ENCODE measurements at regions not wholly inside any gene's neighbourhood (a gene's known extent, or its start where the extent isn't known, plus 50 kb on each side); places are given as distances from the start of the nearest gene placed in this dataset.
"Not testable (repeated sequence)": the region's sequence is repeated elsewhere in the genome, so short reads cannot be mapped to it uniquely, and the experiment has no call there.

DNA sequence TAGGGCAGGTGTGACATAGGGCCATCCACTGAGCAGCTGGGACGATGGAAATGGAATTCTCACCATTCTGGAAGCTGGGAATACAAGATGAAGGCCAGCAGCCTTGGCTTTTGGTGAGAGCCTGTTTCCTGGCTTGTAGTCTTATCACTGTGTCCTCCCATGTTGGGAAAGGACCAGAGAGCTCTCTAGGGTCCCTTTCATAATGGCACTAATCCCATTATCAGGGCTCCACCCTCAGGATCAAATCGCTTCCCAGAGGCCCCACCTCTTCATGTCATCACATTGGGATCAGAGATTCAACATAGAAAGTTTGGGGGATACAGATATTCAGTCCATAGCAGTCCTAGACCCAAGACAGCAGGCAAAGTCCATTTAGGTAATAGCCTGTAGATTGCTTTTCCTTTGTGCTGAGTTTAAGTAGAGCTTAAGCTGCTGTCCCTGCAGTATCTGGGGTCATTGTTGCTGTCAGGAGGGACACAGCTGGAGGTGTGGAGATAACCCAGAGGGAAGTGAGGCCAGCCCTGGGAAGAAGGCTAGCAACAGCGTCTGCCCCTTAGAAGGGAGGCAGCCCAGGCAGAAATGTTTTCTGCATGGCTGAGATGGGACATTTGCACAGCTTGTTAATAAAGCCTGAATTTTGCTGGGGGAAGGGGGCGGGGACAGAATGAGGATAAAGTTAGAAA is 136.5 kb upstream of the GPR12 start:
- no peak overlapping the region for H3K4me3 ChIP-seq (ENCODE audit: low read depth, low read length)

DNA sequence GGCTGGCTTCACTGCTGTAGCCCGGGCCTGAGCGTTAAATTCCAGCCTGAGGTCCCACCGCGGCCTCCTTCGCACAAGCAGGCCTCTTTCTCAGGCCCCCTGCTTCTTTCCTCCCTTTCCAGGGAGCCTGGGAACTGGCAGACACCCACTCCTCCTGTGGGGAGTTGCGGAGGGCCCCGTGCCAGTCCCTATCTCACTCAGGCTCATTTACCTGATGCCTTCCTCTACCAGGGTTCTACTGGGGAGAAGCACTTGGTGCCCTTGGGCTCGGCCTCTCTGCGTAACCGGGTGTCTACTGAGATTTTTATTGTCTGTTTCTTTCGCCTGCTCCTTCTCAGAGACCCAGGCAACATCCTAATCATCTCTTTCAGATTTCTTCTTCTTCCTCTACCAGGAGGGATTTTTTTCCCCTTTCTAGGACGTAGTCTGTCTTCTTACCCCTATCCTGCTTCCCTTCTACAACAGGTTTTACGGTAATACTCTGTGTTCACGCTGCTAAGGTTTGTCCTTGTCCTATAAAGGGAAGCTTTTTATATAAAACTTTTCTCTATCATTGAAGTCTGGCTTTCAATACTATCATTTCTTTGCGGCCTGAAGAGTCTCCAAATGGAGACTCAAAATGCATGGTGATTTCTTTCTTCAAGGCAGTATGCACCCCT is 135.4 kb upstream of the GPR12 start:
- no peak overlapping the region for H3K4me3 ChIP-seq (ENCODE audit: low read depth, low read length)

DNA sequence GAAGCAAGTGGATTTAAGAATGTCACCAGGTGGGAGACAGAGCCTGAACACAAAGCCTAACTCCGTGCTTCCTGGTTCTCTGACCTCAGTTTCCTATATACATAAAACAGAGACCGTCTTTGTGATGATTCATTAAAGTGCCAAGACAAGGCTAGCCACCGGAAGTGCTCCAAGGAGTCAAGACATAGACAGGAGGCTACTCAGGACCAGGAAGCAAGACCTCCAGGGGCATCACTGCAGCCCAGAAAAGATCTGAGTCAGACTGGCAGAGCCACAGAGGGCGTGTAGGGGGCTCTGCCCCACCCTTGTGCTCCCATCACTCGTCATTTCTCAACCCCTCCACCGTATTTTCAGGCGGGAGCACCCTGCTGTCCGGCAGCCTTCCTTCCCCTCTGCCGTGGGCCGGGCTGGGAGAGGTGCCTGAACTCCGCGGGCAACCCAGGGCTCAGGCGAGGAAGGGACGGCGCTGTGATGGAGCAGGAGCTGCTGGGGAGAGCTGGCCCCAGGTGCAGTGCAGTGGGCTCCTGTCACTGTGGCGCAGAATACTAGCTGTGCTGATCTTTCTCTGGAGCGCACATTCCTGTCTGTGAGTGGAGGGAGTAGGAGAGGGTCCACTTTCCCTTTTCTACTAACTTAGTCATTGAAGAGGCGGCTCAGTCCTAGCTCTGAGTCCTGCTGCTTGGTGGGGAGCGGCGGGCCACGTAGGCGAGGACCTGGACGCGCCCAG is 134.7 kb upstream of the GPR12 start:
- H3K4me3 ChIP-seq (ENCODE audit: low read depth, low read length): no peak overlapping the region

DNA sequence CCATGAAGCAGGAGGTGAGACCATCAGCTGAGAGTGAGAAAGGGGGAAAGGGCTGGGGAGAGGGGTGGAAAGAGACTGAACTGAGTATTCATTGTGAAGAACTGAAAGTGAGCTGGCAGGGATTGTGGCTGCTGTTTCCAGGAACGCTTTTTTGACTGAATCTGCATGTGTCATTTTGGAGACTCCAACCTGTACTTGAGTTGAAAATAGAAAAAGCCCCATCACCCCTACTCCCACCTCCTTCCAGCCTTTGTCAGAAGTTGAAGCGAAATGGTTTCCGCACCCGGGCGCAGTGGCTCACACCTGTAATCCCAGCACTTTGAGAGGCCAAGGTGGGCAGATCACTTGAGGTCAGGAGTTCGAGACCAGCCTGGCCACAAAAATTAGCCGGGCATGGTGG is 128.0 kb upstream of the GPR12 start:
- H3K4me3 ChIP-seq (ENCODE audit: low read depth, low read length): no peak overlapping the region

DNA sequence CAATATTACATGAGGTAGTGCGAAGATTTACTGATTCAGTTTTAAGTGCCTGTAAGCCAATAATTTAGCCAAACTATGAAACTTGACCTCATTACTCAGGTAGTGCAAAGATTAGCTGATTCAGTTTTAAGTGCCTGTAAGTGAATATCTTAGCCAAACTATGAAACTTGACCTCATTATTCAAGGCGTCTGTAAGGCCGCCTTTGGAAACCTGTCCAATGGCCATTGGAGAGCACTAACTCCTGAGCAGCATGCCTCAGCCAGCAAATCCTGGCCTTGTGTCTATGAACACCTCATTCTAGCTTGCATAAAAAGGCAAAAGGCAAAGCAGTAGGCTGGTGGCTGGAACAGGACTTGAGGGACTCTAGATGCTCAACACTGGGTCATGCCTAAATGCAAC is 127.0 kb upstream of the GPR12 start:
- no peak overlapping the region for H3K4me3 ChIP-seq (ENCODE audit: low read depth, low read length)

DNA sequence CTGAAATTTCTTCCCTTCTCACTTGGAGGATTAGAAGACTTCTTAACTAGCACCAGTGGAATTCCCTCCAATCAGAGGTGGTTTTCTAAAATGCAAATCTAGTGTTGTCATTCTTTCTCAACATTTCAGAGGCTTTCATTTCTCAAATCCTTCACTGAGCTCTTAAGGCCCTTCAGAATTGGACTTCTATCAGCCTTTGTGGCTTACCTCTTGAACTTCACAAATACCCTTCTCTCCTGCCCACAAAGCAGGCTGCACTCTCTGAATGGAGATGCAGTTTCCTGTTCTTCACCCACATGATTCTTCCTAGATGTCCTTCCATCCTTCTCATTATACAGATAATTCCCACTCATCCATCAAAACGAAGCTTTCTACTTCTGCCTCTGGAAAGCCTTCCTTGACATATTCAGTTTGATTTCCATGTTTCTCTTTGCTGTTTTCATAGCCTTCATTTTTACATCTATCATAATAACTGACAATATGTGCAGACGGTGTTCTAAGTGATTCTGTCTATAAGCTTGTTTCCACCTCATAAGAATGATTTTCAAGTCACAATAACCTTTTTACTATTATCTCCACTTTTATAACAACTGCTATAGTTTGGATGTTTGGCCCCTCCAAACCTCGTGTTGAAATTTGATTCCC is 123.1 kb upstream of the GPR12 start:
- H3K4me3 ChIP-seq (ENCODE audit: low read depth, low read length): no peak overlapping the region

DNA sequence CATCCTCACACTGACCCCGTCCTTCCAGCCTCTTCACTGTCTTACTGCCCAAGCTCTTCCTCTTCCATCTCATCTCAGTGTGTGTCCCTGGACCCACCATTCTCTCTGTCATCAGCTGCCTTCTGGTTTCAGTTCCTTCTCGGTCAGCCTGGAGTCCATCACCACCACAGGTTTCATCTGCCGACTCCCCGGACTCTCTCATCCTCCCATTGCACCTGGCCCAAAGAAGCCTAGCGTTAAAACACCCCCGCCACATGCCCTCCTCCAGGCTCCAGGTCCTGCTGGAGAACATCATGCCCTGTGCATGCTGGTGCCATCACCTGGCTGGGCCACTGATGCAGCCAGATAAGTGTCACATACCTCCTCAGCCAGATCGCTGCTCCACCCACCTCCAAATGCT is 122.1 kb upstream of the GPR12 start:
- H3K4me3 ChIP-seq (ENCODE audit: low read depth, low read length): no peak overlapping the region

DNA sequence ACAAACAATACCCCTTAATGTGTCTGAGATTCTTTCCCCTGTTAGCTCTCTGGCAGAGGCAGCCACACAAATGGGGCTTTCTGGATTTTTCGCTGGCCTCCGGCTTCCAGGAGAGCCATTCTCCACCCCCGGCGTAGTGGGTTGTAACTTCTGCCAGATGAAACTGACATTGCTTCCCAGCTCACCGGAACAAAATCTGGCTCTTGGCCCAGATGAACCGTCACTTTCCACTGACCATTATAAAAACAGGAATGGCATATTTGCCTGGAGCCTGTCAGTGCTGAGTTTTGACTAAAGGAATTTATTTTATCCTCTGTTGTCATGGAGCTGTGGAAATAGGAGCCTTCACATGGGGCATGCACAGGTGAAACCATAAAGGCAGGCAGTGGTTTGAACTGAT is 120.6 kb upstream of the GPR12 start:
- H3K4me3 ChIP-seq (ENCODE audit: low read depth, low read length): no peak overlapping the region

DNA sequence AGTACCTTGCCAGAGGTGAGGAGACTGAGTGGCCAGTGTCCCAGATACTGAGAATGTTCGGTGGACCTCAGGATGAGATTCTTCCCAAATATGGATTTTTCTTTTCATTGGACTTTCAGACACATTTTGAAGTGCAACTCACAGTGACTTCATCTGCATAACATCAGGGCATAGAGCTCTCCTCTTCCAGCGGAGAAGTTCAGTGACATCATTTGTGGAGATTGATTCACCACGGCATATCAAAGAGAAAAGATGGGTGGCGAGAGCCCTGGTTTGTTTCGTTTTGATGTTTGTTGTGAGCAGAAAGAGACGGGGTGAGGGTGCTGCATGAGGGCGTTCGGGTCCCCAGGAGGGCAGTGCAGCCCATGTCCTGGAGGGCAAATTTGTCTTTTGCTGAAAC is 120.1 kb upstream of the GPR12 start:
- no peak overlapping the region for H3K4me3 ChIP-seq (ENCODE audit: low read depth, low read length)

DNA sequence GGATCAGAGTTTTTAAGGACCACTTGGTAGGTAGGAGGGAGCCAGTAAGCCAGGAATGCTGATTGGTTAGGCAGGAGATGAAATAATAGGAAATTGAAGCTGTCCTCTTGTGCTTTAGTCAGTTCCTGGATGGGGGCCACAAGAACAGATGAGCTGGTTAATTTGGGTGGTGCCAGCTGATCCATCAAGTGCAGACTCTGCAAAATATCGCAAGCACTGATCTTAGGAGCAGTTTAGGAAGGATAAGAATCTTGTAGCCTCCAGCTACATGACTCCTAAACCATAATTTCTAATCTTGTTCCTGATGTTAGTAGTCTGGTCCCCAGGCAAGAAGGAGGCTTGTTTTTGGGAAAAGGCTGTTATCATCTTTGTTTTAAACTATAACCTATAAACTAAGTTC is 117.9 kb upstream of the GPR12 start:
- no peak overlapping the region for H3K4me3 ChIP-seq (ENCODE audit: low read depth, low read length)

DNA sequence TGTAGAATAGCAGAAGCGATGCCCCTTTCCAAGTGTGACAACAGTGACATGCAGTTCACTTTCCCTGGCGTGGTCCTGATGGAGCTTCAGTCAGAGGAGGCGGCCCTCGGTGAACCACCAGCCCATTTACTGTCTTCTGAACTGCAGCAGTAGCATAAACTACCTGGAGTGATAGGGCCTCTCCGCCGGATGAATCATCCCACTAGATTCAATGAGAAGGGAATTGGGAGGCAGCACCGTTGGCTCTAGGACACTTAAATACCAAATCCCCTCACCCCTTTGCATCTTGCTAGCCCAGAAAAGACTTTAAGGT is 112.8 kb upstream of the GPR12 start:
- H3K4me3 ChIP-seq (ENCODE audit: low read depth, low read length): no peak overlapping the region

DNA sequence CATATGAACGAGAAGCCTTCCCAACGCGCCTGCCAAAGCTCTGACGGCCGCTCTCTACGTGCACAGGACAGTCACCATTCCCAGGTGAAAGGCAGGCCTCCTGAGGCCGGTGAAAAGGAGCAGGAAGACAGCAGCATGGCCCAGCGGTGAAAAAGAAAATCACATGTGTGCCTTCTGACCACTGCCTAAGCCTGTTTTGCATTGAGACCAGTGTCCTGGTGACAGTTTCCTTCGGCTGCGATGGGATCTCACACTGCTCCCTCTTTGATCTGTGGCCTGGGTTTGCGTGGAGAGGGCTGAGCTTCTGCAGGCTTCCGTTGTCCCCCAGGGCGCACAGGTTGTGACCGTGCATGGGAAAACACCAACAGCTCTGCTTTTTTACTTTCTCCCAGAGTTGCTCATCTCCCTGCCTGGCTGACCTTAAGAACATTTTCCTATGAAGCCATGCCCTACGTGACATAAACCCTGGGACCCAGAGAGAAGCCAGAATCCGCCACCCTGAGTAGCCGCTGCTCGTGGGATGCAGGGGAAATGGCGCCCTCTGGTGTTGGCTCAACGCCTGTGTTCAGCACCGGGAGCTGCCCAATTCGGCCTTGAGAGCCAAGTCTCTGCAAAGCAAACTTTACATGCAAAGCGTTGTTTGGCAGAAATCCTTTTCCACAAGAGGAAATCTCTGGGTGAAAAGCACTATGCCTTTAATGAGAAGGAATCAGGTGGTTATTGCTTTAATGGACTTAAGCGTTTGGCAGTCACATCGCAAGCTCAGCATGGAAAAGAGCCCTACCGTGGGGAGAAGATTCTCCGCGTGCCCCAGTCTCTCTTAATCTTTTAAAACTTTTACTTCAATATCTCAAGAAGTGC is 112.2 kb upstream of the GPR12 start:
- H3K4me3 ChIP-seq (ENCODE audit: low read depth, low read length): no peak overlapping the region

DNA sequence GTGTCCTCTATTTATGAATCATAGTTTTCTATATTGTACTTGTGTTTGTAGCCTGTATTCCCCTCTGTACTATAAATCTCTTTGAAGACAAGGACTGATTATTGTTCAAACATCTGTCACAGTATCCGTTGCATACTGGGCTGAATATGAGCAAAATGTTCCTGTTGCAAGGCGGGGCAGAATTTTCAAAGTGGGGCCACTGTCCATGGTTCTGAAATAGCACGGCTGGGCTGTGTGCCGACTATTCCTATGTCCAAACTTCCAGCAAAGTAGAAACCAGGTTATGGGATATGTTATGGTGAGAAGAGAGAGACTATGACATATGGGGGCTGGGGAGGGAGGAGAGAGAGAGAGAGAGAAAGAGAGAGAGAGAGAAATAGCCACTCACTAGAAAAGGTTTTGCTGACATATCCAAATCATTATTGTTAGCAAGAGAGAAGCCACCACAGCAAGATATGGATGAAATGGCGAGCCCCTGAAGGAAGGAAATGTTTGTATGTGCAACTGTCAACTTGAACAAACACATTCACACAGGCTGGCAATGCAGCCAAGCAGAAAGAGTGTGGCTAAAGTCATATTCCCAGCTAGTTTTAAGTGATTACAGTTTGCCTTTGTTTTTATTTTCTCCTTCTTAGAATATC is 107.0 kb upstream of the GPR12 start:
- H3K4me3 ChIP-seq (ENCODE audit: low read depth, low read length): no peak overlapping the region

DNA sequence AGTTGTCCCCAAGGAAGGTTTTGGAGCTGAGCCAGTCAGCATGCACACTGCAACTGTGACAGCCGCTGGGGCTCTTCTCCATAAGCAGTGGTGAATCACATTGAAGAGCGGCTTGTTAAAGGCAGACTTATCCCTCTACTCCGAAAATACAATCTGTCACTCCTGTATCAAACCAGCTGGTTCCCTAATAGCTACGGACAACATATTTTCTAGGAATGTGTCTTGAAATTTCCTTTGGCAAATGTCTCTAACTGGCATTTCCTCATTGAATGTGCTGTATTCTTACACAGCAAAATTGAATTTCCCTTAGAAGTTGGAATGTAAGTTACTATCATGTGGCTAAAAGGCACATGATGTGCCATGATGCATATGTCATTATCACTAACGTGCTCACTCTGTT is 104.0 kb upstream of the GPR12 start:
- H3K4me3 ChIP-seq (ENCODE audit: low read depth, low read length): no peak overlapping the region

DNA sequence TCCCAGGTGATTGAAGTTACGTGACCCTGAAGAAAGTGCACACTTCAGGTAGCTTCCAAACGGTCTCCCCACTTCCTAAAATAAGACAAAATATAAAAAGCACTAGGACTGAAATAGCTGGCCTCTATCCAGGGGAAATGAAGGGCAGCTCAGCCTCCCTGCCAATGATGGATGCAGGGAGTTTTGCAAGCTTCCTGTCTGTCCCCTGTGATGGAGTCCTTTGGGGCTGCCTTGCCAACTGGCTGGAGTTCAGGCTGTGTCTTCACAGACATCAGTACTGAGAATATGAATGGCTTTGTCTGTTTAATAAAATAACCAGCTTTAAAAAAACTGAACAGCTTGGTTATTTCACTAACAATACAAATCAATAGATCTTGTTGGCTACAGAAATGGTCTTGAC is 101.4 kb upstream of the GPR12 start:
- no peak overlapping the region for H3K4me3 ChIP-seq (ENCODE audit: low read depth, low read length)

DNA sequence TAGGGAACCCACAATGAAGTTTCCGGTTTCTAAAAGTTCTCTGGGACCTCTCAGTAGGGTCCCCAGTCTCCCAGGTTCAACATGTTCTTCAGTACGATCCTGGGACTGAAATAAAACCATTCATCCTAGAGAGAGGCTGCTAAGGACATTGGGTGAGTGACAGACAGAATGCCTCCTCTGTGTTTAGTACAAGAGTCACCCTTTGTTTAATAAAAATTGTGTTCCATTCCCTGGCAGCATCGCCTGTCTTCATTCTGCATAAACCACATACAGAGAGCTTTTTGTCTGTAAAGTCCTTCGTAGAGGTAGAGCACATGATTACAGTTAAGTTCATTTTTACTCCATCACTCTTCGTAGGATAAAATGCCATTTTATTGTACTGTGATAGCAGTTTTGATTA is 95.3 kb upstream of the GPR12 start:
- H3K4me3 ChIP-seq (ENCODE audit: low read depth, low read length): no peak overlapping the region

DNA sequence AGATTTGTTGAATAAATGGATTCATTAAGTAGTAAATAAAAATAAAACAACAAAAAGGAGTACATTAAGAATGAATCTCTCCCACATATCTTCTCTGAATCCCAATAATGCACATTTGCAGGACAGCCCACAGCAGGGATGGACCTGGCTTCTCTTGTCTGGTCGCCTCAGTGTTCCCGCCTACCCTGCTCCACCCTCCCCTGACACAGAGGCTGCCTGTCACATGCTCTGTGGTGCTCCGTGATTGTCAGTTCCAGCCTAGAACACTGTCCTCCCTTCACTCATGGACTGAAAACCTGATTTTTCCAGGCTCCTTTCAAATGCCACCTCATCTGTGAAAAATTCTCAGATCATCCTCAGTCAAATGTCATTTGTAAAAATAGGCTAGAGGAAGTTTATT is 94.5 kb upstream of the GPR12 start:
- H3K4me3 ChIP-seq (ENCODE audit: low read depth, low read length): no peak overlapping the region

DNA sequence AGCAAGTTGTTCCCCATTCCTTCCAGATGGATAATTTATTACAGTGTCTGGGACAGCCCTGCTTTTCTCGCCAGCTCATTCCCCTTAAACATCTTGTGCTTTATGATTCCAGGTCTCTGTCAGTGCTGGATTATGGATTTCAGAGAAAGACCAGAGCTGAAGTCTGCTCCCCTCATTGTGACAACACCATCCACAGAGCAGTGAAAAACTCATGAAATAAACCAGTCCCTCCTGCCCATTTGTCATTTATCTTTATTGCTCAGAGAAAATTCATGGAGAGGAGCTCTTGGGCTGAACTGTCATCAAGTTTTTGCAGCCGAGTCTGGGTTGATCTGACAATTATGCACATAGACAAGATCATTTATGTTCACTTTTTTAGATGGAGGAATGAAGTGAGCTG is 92.7 kb upstream of the GPR12 start:
- H3K4me3 ChIP-seq (ENCODE audit: low read depth, low read length): no peak overlapping the region

DNA sequence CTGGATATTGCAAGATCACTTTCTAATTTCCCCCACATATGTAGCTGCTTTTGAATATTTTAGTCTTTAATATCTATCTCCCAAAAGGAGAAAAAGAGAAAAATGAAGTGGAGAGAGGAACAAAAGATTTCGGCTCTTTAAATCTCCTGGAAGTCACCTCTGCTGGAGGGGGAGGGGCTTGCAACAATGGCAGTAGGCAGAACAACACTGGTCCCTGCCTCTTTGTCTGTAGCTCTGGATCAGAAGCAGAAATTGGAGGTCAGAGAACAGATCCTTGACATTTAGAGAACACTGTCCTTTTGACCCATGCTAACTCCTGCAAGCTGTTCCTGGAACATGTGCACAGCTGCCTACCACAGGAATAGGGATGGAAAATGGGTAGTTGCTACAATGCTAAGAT is 86.7 kb upstream of the GPR12 start:
- no peak overlapping the region for H3K4me3 ChIP-seq (ENCODE audit: low read depth, low read length)

DNA sequence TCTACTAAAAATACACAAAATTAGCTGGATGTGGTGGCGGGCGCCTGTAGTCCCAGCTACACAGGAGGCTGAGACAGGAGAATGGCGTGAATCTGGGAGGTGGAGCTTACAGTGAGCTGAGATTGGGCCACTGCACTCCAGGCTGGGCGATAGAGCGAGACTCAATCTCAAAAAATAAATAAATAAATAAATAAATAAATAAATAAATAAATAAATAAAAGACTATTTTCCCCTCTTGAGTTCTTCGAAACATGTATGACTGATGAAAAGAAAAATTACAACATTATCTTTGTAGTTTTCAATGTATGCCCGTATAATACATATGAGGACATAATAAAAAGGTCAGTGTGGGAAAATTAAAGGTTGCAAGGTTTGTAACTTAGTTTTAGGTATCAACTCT is 84.5 kb upstream of the GPR12 start:
- not testable (repeated sequence) for H3K4me3 ChIP-seq (ENCODE audit: low read depth, low read length)

DNA sequence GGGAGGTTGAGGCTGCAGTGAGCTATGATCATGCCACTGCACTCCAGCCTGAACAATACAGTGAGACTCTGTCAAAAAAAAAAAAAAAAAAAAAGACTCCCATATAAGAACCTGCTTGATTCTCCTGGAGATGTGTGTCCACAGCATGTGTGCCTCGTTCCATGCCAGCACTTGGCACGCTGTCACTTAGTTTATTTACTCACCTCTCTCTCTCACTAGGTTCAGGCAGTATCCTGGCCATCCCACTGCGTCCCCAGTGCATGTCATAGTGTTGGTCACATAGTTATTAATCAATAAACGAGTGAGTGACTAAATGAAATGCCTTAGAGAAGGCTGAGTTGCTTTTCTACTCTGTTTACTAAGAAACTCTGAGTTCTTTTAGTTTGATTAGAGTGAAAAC is 79.1 kb upstream of the GPR12 start:
- H3K4me3 ChIP-seq (ENCODE audit: low read depth, low read length): no peak overlapping the region

Data from iPS-11a (cell line).